Activated CD4-positive, alpha-beta memory T cell treated with anti-CD3 and anti-CD28 coated beads, Interleukin-2, amount 10 ng/mL, durations not matched to agents 7 days and 5 days (primary cell): ENCODE measurements at regions not wholly inside any gene's neighbourhood (a gene's known extent, or its start where the extent isn't known, plus 50 kb on each side); places are given as distances from the start of the nearest gene placed in this dataset.

ENCODE experiments used
- CTCF ChIA-PET: fragments of 350-600 bp; sonication (Branson Sonifier 250); formaldehyde crosslinking; loops from one replicate; lab custom pipeline; 2021; ENCODE audit warnings: antibody characterized with exemption, inconsistent platforms; lab: Charles Lee
- POLR2A ChIA-PET: fragments of 350-600 bp; sonication (Branson Sonifier 250); formaldehyde crosslinking; loops from one replicate; lab custom pipeline; 2021; ENCODE audit warnings: antibody characterized with exemption; lab: Charles Lee
- DNase-seq: peaks from one replicate; pipeline ENCODE4 v3.0.0-alpha.2; 2020
- H3K27ac Mint-ChIP-seq: one replicate; pipeline ENCODE4 v1.8.0; 2021; ENCODE audit warnings: mild to moderate bottlenecking, mixed read lengths
- H3K27me3 Mint-ChIP-seq: one replicate; pipeline ENCODE4 v1.8.0; 2021; ENCODE audit warnings: mixed read lengths
- H3K36me3 Mint-ChIP-seq: one replicate; pipeline ENCODE4 v1.8.0; 2021; ENCODE audit warnings: low read depth, mixed read lengths
- H3K4me1 Mint-ChIP-seq: one replicate; pipeline ENCODE4 v1.8.0; 2021; ENCODE audit warnings: mixed read lengths
- H3K4me3 Mint-ChIP-seq: one replicate; pipeline ENCODE4 v1.8.0; 2021; ENCODE audit warnings: mild to moderate bottlenecking, mixed read lengths
- H3K9me3 Mint-ChIP-seq: one replicate; pipeline ENCODE4 v1.8.0; 2021; ENCODE audit warnings: mixed read lengths

DNA sequence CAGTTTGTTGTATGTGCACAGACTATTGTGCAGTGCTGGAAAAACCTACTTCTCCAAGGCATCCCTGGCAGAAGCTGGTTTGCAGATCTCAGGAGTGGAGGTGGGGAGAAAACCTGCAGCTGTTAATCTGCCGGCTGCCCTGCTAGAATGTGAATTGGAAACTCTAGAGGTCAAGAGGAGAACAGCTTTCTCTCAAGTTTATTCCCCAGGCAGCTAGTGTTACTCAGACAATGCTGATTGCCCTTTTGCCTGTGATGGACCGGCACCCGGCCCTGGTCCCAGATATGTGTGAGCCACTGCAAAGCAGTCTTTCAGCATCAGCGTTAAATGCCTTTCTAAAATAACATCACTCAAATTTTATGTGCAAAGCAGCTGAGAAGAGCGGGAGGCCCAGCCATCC, 129.7 kb upstream of the TPM1 start:
- Mint-ChIP-seq H3K27me3 (peaks cover 8% of the 10 kb centered on the region), H3K4me1 (no peaks in the 10 kb centered on the region), H3K9me3 (no peaks in the 10 kb centered on the region), H3K4me3 (no peak overlapping the region), H3K36me3 (no peaks in the 10 kb centered on the region), H3K27ac (no peak overlapping the region)
- no peak for DNase-seq
- ChIA-PET CTCF (no interaction called here), POLR2A (no interaction called here)

DNA sequence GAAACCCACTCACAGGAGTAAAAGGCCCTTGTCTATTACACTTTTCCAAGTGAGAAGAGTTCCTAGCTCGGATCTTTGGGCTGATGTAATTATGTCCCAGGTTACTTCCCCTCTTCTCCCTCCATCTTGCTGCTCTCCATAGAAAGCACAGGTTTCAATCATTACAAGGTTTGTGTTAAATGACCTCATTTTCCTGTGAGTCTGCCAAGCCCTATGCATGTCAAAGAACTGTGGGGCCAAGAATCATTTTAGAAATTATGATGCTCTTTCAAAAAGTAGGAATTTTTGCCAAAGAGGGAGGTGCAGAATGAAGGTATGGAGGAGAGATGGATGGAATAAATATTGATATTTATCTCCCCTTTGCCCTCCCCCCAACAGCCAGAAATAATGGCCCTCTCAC, 129.3 kb upstream of the TPM1 start:
- Mint-ChIP-seq H3K4me3 (no peak overlapping the region), H3K9me3 (no peaks in the 10 kb centered on the region), H3K27me3 (peaks cover 8% of the 10 kb centered on the region), H3K36me3 (no peaks in the 10 kb centered on the region), H3K4me1 (no peaks in the 10 kb centered on the region), H3K27ac (no peak overlapping the region)
- DNase-seq, result no peak
- CTCF ChIA-PET, result no interaction called here
- POLR2A ChIA-PET, result no interaction called here

DNA sequence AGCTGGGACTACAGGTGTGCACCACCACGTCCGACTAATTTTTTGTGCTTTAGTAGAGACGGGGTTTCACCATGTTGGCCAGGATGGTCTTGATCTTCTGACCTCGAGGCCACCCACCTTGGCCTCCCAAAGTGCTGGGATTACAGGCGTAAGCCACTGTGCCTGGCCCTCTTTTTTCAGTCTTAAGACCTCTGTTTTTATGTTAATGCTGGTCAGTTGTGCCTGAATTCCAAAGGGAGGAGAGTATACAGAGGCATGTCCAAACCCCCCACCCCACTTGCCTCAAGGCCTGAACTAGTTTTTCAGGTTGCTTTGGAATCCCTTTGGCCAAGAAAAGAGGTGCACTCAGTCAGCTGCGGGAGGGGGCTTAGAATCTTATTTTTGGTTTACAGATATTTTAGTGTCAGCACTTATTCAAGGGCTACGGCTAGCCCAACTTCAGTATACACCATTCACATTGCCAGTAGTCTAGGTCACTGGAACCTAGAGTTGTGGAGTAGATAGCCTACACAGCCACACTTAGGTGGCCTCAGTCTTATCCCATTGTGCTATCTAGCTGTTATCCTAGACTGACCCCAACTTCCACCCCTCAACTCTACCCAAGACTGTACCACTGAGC, 128.0 kb upstream of the TPM1 start:
- H3K36me3 Mint-ChIP-seq, result no peaks in the 10 kb centered on the region
- ChIA-PET CTCF (no interaction called here), POLR2A (no interaction called here)
- no peak overlapping the region for H3K27ac Mint-ChIP-seq
- no peaks in the 10 kb centered on the region for H3K4me1 Mint-ChIP-seq
- H3K4me3 Mint-ChIP-seq, result no peak overlapping the region
- H3K9me3 Mint-ChIP-seq, result no peaks in the 10 kb centered on the region
- H3K27me3 Mint-ChIP-seq, result peaks cover 8% of the 10 kb centered on the region
- no peak for DNase-seq

DNA sequence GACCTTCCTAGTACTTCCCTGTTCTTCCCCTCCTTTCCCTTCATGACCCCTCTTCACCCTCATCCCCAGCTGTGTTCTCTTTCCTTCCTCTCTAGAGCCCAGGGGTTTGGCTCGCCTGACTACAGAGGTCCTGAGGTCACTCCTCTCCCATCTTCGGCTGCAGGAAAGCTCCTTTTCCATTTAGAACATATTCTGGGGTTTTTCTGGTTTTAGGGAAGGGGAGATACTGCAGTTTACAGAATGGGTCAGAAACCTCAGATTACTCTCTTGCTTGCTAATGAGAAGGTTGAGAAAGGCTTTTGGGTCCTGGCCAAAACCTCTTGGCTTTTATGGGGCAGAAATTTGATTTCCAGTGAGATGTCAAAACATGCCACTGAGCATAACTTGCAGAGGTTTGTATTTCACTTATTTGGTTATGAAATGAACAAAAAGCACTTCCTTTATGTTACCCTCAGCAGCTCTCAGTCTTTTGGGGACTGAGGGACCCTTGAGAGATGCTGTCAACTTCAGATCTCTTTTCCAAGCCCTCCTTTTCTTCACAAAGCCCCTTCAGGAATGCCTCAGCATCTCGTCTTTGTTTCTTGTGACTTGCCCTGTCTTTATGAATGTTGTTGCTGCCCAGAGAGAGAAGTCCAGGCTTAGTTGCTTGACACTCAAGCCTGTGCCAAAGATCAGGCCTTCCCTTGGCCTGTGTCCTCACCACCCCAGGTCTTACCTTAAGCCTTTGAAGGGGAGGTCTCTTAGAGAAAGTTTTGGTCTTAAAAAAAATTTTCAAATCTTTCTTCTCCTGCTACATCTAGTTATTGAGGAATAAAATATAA, 121.7 kb upstream of the TPM1 start:
- H3K4me1 Mint-ChIP-seq, result no peaks in the 10 kb centered on the region
- H3K36me3 Mint-ChIP-seq, result no peaks in the 10 kb centered on the region
- no peak overlapping the region for H3K27ac Mint-ChIP-seq
- H3K9me3 Mint-ChIP-seq, result no peaks in the 10 kb centered on the region
- peaks cover 23% of the 10 kb centered on the region for H3K27me3 Mint-ChIP-seq
- H3K4me3 Mint-ChIP-seq, result no peak overlapping the region
- CTCF ChIA-PET, result no interaction called here
- POLR2A ChIA-PET, result no interaction called here
- DNase-seq, result no peak

DNA sequence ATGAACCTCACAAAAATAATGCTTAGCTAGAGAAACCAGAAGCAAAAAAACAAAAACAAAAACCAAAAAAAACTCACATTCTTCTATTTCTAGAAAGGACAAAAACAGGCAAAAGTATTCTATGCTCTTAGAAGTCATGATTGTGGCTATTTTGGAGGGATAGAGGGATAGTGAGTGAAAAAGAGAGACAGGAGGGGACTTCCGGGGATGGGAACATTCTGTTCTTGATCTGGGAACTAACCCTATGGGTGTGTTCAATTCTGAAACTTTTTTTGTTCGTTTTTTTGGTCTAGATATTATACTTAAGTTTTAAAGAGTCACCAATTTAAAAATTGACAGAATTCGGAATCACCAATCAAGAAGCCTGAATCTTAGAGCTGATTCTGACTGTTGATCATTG, 120.0 kb upstream of the TPM1 start:
- H3K4me1 Mint-ChIP-seq, result no peaks in the 10 kb centered on the region
- DNase-seq, result no peak
- CTCF ChIA-PET, result no interaction called here
- H3K4me3 Mint-ChIP-seq, result no peak overlapping the region
- no peaks in the 10 kb centered on the region for H3K36me3 Mint-ChIP-seq
- peaks cover 17% of the 10 kb centered on the region for H3K27me3 Mint-ChIP-seq
- H3K27ac Mint-ChIP-seq, result no peak overlapping the region
- no peaks in the 10 kb centered on the region for H3K9me3 Mint-ChIP-seq
- POLR2A ChIA-PET, result no interaction called here

DNA sequence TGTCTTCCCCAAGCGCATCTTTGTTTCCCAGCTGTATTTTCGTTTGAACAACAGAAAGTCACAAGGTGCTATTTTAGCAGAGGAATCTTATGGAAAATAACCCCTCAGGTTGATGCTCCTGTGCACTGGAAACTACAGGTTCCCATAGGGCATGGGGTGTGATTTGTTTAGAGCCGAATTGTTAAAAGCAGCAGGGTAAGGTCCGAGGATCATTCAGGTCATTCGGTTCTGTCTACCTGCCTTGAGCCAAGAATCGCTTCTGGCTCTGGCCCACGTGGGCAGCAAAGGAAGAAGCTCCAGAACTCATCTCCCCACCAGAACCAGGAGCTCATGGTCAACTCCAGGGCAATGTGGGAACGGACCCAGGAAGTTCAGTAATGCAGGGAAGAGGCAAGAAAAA, 116.7 kb upstream of the TPM1 start:
- Mint-ChIP-seq H3K9me3 (no peaks in the 10 kb centered on the region), H3K27me3 (peaks cover 13% of the 10 kb centered on the region), H3K27ac (no peak overlapping the region), H3K4me3 (no peak overlapping the region), H3K36me3 (no peaks in the 10 kb centered on the region), H3K4me1 (no peaks in the 10 kb centered on the region)
- DNase-seq, result no peak
- ChIA-PET CTCF (no interaction called here), POLR2A (no interaction called here)

DNA sequence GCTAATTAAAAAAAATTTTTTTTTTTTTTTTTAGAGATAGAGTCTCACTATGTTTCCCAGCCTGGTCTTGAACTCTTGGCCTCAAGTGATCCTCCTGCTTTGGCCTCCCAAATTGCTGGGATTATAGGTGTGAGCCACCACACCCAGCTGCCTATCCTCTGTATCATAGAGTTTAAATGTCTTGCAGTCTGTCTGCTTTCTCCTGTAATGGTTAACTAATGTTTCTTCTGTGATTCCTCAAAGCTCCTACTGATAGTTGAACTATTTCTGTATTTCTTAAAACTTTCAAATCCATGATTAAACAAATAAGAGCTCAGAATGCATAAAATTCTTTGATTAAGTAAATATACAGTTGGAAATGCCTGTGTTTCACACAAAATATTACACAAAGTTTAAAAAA, 115.4 kb upstream of the TPM1 start:
- Mint-ChIP-seq H3K36me3 (no peaks in the 10 kb centered on the region), H3K4me3 (no peak overlapping the region), H3K4me1 (no peaks in the 10 kb centered on the region), H3K27ac (no peak overlapping the region), H3K9me3 (no peaks in the 10 kb centered on the region), H3K27me3 (peaks cover 17% of the 10 kb centered on the region)
- no peak for DNase-seq
- POLR2A ChIA-PET, result no interaction called here
- CTCF ChIA-PET, result interaction anchor here (0.7 kb wide), 1 partner anchor 167 kb away, joined by 3 read pairs; no protein-coding TSS in a partner anchor

DNA sequence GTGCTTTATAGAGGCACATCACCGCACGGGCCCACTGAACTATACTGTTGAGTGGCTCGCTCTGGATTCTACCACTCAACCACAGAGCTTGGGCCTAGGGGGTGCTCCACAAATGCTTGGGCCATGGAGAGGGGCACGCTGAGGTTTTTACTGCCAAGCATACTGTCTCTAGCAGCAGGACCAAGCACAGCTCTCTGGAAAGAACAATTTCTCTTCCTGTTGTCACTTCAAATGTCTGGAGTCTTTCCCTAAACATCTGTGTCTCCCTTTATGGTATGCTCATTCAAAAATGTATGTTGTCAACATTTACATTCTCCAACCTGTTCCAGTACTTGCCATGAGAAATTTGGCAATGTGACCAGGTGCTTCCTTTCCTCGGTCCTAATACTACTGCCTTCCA, 114.7 kb upstream of the TPM1 start:
- CTCF ChIA-PET, result no interaction called here
- no peak for DNase-seq
- Mint-ChIP-seq H3K4me1 (no peaks in the 10 kb centered on the region), H3K27ac (no peak overlapping the region), H3K9me3 (no peaks in the 10 kb centered on the region), H3K36me3 (no peaks in the 10 kb centered on the region), H3K27me3 (peaks cover 13% of the 10 kb centered on the region), H3K4me3 (no peak overlapping the region)
- POLR2A ChIA-PET, result no interaction called here

DNA sequence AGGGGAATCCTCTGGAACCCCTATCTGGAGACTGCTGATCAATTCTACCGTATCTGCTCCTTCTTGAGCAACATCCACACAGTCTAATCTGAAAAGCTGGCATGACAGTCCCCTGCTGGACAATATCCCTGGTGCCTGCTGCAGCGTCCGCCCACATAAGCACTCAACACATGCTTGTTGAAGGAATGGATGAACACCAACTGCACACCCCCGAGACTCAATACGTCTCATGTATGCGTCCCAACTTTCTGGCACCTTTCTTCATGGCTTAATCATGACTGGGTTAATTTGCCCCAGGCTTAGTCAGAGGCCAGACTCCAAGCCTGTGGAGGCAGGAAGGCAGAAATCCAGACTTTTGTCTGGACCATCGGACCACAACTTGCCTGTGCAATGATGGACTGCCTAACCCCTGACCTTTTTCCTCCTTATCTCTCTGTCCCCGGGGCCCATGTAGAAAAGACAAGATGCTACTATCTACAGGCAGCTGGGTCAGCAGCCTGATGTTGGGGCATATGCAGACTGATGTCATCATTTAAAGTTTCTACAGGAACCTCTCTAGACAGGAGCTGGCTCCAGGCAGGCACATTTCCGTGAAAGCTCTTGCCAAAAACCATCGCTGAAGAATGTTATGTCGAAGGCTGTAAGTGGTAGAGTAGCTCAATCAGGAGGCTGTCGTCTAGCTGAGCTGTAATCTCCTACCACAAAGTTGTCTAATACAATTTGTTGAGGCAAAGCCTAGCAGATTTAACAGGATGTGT, 114.1 kb upstream of the TPM1 start:
- POLR2A ChIA-PET, result no interaction called here
- peaks cover 13% of the 10 kb centered on the region for H3K27me3 Mint-ChIP-seq
- no peak overlapping the region for H3K27ac Mint-ChIP-seq
- CTCF ChIA-PET, result no interaction called here
- no peak for DNase-seq
- no peaks in the 10 kb centered on the region for H3K4me1 Mint-ChIP-seq
- no peaks in the 10 kb centered on the region for H3K9me3 Mint-ChIP-seq
- no peaks in the 10 kb centered on the region for H3K36me3 Mint-ChIP-seq
- no peak overlapping the region for H3K4me3 Mint-ChIP-seq

DNA sequence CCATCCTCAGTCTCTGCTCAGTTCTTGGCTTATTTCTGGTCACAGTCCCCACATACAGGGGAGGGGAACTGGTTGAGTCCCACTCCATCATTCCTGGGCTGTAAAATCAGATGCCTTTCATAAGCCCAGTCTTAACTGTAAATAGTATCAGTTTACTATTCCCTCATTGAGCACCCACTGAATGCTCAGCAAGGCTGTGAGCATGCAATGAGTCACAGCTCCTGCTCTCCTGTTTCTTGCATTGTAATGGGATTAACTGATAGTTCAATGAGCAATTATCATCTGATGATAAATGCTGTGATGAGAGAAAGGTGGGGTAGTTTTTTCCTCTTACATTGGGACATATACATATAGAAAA, 113.6 kb upstream of the TPM1 start:
- no peak for DNase-seq
- Mint-ChIP-seq H3K9me3 (no peaks in the 10 kb centered on the region), H3K27ac (no peak overlapping the region), H3K27me3 (peaks cover 13% of the 10 kb centered on the region), H3K36me3 (no peaks in the 10 kb centered on the region), H3K4me3 (no peak overlapping the region), H3K4me1 (no peaks in the 10 kb centered on the region)
- ChIA-PET CTCF (no interaction called here), POLR2A (no interaction called here)

DNA sequence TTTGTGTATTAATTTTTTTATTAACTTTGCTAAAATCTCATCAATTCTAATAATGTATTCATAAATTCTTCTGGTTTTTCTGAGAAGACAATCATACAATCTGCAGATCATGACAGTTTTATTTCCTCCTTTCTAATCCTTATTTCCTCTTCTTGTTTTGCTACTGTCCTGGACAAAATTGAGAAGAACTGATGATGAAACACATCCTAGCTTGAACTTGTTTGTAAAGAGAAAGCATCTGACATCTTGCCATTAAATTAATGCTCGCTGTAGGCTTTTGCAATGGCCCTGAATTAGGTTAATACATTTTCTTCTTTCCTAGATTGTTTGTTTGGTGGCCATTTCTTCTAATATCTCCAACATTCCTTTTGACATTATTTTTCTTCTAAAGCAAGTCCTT, 110.9 kb upstream of the TPM1 start:
- H3K27ac Mint-ChIP-seq, result no peak overlapping the region
- no peaks in the 10 kb centered on the region for H3K9me3 Mint-ChIP-seq
- H3K4me1 Mint-ChIP-seq, result no peaks in the 10 kb centered on the region
- peaks cover 17% of the 10 kb centered on the region for H3K27me3 Mint-ChIP-seq
- ChIA-PET POLR2A (no interaction called here), CTCF (no interaction called here)
- H3K4me3 Mint-ChIP-seq, result no peak overlapping the region
- H3K36me3 Mint-ChIP-seq, result no peaks in the 10 kb centered on the region
- no peak for DNase-seq

DNA sequence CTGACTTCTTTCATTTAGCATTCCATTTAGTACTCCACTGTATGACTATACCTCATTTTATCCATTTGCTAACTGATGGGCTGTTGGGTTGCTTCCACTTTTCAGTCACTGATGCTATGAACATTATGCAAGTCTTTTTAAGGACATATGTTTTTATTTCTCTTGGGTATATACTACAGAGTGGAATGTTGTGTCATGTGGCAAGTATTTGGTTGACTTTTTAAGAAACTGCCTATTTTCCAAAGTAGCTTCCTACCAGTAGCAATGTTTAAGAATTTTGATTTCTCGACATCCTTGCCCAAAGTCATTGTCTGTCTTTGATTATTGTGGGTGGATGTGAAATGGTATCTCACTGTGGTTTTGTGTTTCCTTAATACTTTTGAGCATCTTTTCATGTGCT, 110.1 kb upstream of the TPM1 start:
- POLR2A ChIA-PET, result no interaction called here
- Mint-ChIP-seq H3K4me3 (no peak overlapping the region), H3K27me3 (peaks cover 17% of the 10 kb centered on the region), H3K27ac (no peak overlapping the region), H3K9me3 (no peaks in the 10 kb centered on the region), H3K4me1 (no peaks in the 10 kb centered on the region), H3K36me3 (no peaks in the 10 kb centered on the region)
- no peak for DNase-seq
- CTCF ChIA-PET, result no interaction called here

DNA sequence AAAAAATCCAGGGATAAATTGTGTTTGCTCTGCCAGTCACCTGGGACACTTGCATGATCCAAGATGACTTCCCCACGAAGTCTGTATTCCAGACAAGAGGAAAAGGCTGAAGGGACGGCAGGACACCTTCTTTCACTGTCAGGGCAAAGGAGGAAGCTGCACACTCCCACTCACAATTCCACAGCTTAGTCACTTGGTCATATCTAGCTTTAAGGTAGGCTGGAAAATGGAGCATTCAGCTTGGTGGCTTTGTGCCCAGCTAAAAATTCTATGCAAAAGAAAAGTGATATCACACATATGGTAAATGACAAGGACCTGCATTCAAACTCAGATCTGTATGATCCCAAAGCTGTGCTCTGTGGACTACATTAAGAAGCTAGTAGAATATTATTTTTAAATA, 109.2 kb upstream of the TPM1 start:
- no peak overlapping the region for H3K4me3 Mint-ChIP-seq
- peaks cover 16% of the 10 kb centered on the region for H3K27me3 Mint-ChIP-seq
- no peak for DNase-seq
- no peaks in the 10 kb centered on the region for H3K4me1 Mint-ChIP-seq
- ChIA-PET POLR2A (no interaction called here), CTCF (no interaction called here)
- H3K27ac Mint-ChIP-seq, result no peak overlapping the region
- no peaks in the 10 kb centered on the region for H3K9me3 Mint-ChIP-seq
- H3K36me3 Mint-ChIP-seq, result no peaks in the 10 kb centered on the region
